NCI-H146 treated with DMSO at 0.1 percent for 48 hours (cell line): ENCODE measurements at regions not wholly inside any gene's neighbourhood (a gene's known extent, or its start where the extent isn't known, plus 50 kb on each side); places are given as distances from the start of the nearest gene placed in this dataset.
"Not testable (repeated sequence)": the region's sequence is repeated elsewhere in the genome, so short reads cannot be mapped to it uniquely, and the experiment has no call there.

Experiments used
- DNase-seq: peaks from one replicate; lab custom pipeline; 2025; ENCODE audit not compliant: unreplicated experiment; lab: John Stamatoyannopoulos, UW

DNA sequence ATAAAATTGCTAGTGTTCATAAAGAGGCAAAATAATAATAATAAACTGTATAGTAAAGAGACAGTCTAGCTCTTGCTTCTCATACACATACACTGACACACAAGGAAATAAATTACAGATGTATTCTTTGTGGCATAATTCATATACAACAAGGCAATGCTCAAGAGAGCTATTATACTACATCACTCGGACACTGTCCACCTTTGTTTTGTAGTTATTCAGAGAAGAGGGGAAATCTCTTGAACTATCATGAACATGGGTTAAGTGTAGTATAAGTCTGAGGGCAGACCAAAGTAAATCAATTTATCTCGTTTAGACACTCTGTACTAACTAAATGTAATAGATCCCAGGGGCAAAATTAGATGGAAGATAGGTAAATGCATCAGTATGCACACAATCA lies 72.7 kb upstream of the PHIP start:
- no peak for DNase-seq

DNA sequence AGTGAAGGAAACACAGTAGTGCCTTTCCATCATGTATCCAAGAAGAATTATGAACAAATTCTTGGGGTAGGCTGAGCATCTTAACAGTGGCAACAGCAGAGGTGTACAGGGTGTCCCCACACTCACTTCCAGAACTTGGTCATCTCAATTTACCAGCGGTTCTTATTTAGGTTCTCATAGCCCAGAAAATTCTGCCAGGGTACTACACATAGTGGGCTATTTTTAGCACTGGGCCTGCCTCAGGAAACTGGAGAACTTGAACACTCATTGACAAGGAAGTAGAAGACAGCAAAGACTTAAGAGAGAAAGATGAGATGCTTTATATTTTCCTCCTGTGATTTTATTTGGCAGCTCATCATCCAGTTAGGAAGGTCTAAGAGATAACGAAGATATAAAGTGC lies 71.8 kb upstream of the PHIP start:
- DNase-seq: no peak

DNA sequence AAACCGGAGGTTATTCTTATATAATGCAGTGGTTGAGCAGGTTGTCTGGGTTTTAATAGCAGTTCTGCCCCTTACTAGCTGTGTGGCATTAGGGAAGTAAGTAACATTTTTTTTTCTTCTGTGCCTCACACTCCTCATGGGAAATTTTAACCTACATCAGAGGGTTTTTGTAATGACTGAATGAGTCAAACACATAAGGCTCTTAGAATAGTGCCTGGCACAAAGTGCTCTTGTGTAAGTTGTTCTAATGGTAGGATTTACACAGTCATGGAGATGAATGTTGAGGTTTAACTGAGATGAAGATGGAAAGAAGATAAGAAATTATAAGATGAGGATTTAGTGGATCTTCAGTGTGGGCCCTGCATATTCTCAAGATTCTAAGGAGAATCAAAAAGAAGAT lies 68.4 kb upstream of the PHIP start:
- no peak for DNase-seq

DNA sequence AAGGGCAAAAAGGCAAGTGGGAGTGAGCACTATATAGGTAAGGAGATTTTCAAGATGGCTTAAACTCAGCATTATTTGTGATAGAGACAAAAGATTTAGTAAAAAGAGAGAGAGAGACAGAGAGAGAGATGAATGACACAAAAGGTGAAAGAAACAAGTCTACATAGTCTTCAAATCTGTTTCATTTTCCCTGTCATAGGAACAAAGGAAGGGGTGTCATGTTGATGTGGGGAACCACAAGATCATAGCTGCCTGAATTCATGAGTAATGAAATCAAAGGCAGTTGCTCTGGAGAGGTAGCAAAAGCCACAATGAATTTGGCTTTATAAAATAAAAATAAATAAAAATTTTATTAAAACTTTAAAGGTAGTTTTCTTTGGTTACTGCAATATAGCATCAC lies 67.2 kb upstream of the PHIP start:
- no peak for DNase-seq

DNA sequence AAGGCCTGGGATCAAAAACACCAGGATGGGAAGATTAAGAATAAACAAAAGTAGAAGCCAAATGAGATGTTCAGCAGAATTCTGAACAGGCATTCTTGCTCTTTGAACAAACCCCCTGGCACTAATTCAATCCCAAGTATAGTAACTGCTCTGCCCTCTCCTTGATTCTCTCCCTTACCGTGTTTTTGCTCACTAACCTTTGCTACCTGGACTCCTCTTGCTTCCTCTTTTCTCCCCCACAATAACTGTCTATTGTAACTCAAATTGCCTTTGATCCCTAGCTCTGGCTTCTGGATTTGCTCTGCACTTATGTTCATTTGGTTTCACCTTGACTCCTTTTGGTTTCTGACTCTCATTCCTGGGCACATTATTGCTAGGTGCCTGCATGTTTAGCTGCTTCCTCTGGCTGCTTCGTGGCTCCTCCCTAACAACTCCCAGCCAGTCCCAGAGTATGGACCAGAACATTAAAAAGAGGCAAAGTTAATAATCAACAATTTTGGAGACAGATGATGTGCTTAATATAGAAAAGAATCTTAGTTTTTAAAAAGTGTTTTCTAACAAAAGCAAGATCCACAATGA lies 65.4 kb upstream of the PHIP start:
- DNase-seq: no peak

DNA sequence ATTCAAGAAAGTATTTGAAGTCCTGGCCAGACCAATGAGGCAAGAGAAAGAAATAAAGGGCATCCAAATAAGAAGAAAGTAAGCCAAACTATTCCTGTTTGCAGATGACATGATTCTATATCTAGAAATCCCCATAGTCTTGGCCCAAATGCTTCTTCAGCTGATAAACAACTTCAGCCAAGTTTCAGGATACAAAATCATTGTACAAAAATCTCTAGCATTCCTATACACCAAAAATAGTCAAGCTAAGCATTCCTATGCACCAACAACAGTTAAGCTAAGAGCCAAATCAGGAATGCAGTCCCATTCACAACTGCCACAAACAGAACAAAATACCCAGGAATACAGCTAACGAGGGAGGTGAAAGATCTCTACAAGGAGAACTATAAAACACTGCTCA lies 60.1 kb upstream of the PHIP start:
- no peak for DNase-seq

DNA sequence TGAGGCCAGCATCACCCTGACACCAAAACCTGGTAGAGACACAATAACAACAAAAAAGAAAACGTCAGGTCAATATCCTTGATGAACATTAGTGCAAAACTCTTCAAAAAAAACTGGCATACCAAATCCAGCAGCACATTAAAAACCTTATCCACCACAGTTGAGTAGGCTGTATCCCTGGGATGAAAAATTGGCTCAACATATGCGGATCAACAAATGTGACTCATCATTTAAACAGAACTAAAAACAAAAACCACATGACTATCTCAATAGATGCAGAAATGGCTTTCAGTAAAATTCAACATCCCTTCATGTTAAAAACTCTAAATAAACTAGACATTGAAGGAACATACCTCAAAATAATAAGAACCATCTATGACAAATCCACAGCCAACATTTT lies 59.6 kb upstream of the PHIP start:
- no peak for DNase-seq

DNA sequence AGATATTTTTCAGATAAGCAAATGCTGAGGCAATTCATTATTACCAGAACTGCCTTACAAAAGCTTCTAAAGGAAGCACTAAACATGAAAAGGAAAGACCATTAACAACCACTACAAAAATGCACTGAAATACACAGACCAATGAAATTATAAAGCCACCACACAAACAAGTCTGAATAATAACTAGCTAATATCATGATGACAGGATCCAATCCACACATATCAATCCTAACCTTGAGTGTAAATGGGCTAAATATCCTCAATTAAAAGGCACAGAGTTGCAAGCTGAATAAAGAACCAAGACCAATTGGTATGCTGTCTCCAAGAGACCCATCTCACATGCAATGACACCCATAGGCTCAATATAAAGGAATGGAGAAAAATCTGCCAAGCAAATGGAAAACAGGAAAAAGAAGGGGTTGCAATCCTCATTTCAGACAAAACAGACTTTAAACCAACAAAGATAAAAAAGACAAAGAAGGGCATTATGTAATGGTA lies 58.0 kb upstream of the PHIP start:
- no peak for DNase-seq

DNA sequence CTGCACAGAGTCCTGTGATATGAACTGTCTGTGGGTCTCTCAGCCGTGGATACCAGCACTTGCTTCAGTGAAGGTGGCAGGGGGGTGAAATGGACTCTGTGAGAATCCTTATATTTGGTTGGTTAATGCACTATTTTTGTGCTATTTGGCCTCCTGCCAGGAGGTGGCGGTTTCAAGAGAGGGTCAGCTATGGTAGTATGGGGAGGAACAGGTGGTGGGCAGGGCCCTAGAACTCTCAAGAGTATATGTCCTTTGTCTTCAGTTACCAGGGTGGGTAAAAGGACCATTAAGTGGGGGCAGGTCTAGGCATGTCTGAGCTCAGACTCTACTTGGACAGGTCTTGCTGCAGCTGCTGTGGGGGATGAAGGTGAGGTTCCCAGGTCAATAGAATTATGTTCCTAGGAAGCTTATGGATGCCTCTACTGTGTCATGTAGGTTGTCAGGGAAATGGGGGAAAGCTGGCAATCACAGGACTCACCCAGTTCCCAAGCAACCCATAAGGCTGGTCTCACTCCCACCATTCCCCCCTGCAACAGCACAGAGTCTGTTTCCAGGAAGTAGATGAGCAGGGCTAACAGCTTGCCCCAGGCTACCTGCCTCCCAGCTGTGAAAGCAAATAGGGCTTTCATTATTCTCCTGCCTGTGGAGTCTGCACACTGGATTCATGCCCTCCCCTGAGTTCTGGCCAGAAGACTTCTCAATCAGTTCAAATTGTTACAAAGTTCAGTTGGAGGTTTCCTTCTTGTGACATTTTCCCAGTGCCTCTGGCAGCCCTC lies 56.8 kb upstream of the PHIP start:
- DNase-seq: peak; percentile 96

DNA sequence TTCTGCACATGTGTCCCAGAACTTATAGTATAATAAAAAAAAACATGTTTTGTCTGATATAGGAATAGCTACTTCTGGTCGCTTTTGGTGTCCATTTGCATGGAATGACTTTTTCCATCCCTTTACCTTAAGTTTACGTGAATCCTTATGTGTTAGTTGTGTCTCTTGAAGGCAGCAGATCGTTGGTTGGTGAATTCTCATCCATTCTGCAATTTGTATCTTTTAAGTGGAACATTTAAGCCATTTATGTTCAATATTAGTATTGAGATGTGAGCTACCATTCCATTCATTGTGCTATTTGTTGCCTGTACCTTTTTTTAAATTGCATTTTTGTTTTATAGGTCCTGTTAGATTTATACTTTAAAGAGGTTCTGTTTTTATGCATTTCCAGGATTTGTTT lies 55.1 kb upstream of the PHIP start:
- no peak for DNase-seq

DNA sequence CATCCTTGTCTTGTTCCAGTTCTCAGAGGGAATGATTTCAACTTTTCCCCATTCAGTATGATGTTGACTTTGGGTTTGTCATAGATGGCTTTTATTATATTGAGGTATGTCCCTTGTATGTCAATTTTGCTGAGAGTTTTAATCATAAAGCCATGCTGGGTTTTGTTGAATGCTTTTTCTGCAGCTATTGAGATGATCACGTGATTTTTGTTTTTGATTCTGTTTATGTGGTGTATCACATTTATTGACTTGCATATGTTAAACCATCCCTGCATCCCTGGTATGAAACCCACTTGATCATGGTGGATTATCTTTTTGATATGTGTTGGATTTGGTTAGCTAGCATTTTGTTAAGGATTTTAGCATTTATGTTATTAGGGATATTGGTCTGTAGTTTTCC lies 53.2 kb upstream of the PHIP start:
- DNase-seq: not testable (repeated sequence)
